HG02884 (cell line): ENCODE measurements at regions not wholly inside any gene's neighbourhood (a gene's known extent, or its start where the extent isn't known, plus 50 kb on each side); places are given as distances from the start of the nearest gene placed in this dataset.

Experiments used
- ATAC-seq: cut with Tn5 transposase; IDR thresholded peaks from one replicate; pipeline ENCODE4 v1.9.1; 2021; ENCODE audit warnings: mild to moderate bottlenecking, moderate library complexity; ENCODE audit not compliant: unreplicated experiment

DNA sequence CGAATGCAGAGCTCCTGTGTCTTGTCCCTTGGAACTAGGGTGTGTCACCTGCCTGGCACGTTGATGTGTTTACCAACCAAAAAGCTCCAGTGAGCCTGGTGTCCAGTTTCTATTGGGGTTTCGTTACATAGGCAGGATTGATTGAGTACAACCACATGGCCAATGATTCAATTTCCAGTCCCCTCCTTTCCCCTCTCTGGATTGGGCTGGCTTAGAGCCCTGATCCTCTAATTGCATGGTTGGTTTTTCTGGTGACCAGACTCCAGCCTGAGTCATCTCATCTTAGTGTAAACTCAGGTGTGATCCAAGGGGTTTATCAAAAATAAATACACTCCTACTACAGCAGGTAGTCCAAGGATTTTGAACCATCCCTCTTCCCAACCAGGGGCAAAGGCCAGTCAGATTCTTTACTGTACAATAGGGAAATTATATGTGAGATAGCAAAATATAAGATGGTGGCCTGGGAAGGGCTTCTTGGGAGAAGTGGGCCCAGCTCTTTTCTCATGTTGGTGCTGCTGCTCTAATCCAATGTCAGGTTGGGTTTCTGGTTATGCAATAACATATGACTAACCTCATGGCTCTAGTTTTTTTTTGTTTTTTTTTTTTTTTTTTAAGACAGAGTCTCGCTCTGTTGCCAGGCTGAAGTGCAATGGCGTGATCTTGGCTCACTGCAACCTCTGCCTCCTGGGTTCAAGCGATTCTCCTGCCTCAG lies 64.7 kb upstream of the MGAT5 start:
- ATAC-seq = no peak

DNA sequence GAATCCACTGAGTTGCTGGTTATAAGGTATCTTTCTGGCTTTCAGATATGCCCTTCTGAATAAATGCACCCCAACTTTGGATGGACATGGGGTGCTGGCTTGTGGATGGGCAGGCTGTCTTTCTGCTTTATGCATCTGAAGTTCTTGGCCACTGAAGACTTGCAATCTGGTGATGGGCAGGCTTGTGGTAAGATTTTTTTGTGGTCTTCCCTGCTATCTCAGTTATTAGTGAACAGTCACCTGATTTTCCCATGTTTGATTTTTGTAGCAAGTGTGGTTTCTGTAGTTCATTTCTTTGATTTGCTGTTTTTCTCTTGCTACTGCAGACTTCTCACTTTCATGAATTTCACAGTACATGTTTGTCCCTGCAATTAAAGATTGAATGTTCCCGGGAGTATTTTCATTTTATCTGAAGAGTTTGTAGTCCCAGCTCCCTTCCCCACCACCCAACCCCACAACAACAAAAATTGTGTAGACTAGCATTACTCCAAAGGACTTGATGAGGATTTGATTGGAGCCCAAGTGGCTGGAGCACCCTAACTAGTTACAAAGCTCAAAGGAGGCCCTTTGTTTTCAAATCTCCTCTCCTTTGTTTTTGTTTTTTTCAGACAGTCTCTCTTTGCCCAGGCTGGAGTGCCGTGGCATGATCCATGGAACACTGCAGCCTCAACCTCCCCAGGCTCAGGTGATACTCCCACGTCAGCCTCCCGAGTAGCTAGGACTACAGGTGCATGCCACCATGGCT lies 63.6 kb upstream of the MGAT5 start:
- ATAC-seq = no peak

DNA sequence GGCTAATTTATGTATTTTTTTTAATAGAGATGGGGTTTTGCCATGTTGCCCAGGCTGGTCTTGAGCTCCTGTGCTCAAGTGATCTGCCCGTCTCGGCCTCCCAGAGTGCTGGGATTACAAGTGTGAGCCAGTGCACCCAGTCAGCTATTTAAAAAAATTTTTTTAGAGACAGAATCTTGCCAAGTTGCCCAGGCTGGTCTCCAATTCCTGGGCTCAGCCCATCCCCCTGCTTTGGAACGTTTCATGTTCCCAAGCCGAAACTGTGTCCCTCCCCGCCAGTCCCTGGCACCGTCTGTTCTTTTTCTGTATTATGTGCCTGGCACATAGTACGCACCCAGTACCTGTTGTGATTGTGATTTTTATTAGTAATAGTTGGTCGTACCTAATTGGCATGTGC lies 63.1 kb upstream of the MGAT5 start:
- ATAC-seq = no peak

DNA sequence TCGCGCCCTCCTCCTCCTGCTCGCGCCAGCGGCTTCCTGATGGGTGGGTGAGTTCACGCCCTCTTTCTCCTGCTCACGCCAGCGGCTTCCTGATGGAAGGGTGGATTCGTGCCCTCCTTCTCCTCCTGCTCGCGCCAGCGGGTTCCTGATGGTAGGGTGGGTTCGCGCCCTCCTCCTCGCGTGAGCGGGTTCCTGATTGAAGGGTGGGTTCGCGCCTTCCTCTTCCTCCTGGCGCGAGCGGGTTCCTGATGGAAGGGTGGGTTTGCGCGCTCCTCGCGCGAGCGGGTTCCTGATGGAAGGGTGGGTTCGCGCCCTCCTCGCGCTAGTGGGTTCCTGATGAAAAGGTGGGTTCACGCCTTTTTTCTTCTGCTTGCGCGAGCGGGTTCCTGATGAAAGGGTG lies 62.0 kb upstream of the MGAT5 start:
- ATAC-seq = no peak

DNA sequence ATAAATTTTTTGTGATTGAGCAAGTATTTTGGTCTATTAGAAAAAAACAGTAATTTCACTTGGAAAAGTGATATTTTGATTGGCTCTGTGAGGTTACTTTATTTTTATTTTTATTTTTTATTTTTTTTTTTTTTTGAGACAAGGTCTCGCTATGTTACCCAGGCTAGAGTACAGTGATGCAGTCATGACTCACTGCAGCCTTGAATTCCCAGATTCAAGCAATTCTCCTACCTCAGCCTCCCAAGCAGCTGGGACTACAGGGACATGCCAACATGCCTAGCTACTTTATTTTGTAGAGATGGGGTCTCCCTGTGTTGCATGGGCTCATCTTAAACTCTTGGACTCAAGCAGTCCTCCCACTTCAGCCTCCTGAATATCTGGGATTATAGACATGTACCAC lies 60.9 kb upstream of the MGAT5 start:
- ATAC-seq = no peak

DNA sequence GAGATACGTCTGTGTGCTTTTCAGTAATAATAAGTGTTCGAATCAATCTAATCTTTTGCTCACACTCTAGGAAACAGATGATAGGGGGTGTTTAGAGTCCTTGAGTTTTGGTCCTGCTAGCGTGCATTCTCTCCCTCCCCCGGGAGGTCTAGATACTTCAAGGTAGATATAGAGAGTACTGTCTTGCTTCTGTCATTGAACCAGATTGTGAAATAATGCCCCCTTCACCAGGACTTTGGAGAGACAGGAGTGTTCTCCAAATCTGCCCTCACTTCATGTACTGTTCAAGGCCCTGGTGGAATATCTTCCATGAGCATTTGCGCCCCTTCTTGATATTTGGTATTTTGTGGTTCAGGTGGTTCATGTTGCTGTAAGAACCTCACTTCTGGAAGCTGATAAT lies 59.4 kb upstream of the MGAT5 start:
- no peak for ATAC-seq

DNA sequence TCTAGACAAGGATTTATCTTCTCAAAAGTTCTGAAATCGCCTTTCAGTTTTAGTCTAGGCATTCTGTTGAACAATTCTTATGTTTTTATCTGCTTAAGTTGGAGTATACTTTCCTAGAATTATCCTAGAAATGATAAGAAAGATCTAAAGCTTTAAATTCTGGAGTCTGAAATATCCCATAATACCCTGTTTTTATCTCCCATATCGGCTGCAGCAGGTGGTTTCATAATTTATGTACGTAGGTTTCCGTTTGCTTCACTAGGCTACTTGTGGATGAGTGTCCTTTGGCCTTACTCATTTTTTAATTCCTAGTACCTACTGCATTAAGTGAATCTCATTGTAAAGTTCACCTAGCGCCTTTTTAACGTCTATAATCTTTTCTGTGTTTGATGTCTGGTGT lies 58.5 kb upstream of the MGAT5 start:
- no peak for ATAC-seq

DNA sequence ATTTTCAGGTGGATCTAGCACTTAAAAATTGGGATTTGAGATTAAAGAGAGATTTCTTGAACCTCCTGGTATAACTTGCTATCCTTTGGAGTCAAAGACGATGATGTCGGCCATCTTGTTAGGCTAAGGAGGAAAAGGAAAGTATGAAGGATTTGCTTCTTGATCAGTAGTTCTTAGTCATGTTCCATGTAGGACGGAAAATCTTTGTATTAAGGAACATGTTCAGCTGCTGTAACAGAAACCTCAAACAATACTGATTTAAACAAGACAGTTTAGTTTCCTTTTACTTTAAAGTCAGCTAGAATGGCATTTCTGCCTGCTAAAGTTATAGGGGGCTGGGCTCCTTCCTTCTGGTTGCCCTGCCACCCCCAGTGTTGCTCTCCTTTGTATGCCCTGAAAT lies 56.4 kb upstream of the MGAT5 start:
- ATAC-seq = no peak

DNA sequence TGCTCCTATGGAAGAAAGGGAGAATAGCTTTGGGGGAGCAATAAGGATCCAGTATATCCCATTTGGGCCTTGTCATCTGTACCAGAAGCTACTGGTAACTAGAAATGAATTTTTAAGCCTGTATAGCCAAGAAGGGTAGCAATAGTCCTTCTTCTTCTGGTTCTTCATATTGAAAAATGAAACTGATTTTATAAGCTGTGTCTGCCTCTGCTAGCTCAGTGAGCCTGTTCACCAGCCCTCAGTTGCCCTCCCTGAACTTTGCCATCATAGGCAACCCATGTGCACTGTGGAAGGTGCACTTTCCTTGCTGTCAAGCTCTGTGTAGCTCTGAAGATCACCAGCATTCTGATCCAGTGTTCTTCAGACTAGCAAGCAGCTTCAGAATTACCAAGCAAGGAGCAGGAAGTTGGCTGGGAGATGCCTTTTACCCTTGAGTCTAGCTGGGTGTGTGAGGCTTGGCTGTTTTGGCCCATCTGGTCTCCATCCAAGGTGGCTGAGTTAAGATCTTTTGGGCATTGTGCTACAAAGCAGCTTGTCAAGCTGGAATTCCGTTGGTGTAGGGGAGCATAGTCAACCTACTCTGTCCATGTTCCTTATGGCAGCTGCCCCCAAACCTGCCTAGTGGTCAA lies 55.8 kb upstream of the MGAT5 start:
- peak; percentile 52 for ATAC-seq

DNA sequence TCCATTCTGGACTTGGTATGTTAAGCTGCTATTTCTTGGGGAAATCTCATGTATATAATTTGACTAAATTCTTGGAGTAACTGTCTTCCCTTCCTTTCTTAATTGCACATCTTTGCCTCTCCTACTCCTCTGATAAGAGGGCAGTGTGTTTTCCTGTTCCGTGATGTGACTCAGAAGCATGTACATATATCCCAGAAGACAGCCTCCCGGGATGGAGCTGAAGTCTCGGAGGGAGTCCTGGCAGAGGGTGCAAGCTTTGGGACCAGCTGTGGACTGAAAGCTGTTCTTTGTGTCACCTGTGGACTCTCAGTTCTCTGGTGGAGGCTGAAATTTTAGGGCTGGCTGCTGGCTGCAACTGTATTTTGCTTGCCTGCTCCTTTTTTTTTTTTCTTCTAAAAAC lies 54.7 kb upstream of the MGAT5 start:
- ATAC-seq = no peak

DNA sequence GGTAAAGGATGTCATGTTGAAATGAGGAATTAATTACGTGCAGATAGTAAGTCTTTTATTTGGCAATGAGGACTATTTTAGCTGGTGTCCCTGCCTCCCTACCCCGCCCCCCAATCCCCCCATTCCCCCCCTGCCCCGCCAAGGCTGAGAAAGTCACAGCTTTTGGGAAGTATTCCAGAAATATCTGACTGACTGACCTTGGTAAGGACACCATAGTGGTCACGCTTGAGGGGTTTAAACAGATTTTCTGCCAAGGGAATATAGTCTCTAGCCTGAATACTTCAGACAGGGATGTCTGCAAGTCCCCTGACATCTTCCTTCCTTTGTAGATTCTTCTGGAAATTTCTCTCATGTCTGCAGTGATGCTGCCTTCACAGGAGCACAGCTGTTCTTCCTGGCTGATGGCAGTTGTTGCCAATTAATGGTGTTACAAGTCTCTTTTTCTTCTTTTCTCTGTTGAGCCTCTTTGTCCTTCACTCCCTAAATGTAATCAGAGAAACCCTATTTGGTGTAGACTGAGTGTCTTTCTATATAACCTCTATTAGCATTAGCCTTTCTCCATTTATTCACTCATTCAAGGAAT lies 53.7 kb upstream of the MGAT5 start:
- no peak for ATAC-seq

DNA sequence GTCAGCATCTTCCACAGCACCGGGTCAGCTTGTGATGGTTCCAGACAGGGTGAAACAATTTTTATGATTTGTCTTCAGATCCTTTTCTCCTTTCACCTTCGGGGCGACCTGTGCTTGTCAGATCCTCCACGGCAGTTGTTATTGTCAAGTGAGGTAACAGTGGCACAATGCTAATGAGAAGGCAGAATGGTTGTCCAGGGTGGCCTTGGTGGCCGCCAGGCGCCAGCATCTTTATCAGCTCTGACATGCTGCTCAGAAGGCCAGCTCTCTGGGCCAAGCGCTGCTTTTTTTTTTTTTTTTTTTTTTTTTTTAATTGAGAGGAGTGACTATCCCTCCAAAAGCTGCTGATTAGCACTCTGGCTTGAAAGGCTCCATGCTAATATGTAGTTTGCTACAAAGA lies 52.3 kb upstream of the MGAT5 start:
- no peak for ATAC-seq

DNA sequence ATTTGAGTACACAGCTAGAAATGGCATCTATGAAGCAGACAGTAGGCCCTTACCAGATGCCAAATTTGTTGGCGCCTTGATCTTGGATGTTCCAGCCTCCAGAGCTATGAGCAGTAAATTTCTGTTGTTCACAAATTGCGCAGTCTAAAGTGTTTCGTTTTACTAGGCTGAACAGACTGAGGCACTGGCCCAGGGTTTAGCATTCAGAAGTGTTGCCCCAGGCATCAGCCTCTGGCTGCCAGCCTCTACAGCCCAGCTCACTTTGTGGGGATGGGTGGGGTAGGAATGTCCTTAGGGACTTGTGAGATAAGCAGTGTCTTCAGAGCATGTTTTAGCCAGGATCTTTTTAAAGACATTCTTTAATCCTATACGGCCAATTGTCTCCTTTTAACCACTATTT lies 51.5 kb upstream of the MGAT5 start:
- ATAC-seq = no peak

DNA sequence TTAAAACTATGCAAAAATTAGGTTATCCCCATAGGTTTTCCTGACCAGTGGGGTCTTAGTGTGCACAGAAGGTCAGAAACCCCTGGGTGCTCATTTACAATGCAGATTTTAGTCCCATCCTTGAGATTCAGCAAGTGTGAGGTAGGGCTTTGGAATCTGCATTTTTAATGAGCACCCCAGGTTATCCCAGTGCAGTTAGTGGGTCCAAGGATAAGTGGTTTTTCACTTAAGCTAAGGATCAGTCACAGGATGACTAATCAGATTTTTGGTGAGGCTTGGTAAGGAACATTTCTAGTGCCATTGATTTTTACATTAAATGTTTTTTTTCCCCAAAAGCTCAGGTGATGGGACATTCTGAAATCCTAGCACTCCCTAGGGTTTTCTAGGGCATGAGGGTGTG lies 50.7 kb upstream of the MGAT5 start:
- ATAC-seq = no peak
